Natural killer cell (primary cell): ENCODE measurements at regions not wholly inside any gene's neighbourhood (a gene's known extent, or its start where the extent isn't known, plus 50 kb on each side); places are given as distances from the start of the nearest gene placed in this dataset.
A peak's percentile ranks its signal among the peaks of the same experiment; 100 is the strongest.

Experiments
- ATAC-seq, 3 donors: fragments of 150-1000 bp in 2 of 3; fragments of 200-7000 bp in 1 of 3; cut with Tn5 transposase; 1 replicate in 1 of 3; 2 replicates in 2 of 3; pipeline ENCODE4 v1.10.0; 2021; ENCODE audit warnings: mild to moderate bottlenecking in 2 of 3, moderate library complexity in 2 of 3
- DNase-seq, 2 donors: peaks; one replicate each; pipeline versions ENCODE4 v3.0.0 to v3.0.0-alpha.2; 2013 to 2021; ENCODE audit warnings: mixed read lengths in 1 of 2
- H3K27ac ChIP-seq: one replicate; pipeline ENCODE4 v1.5.1; 2013; ENCODE audit warnings: mild to moderate bottlenecking, low read length
- H3K27me3 ChIP-seq: one replicate; pipeline ENCODE4 v1.6.1; 2013; ENCODE audit warnings: low read length; ENCODE audit not compliant: control insufficient read depth, insufficient read depth
- H3K36me3 ChIP-seq: one replicate; pipeline ENCODE4 v1.6.1; 2013; ENCODE audit warnings: low read length; ENCODE audit not compliant: control insufficient read depth, insufficient read depth
- H3K4me1 ChIP-seq: one replicate; pipeline ENCODE4 v1.6.1; 2013; ENCODE audit warnings: low read length; ENCODE audit not compliant: control insufficient read depth, insufficient read depth
- H3K4me3 ChIP-seq: one replicate; pipeline ENCODE4 v1.5.1; 2013; ENCODE audit warnings: low read length
- H3K9me3 ChIP-seq: one replicate; pipeline ENCODE4 v1.6.1; 2013; ENCODE audit warnings: low read length; ENCODE audit not compliant: control insufficient read depth, insufficient read depth
- H3K27ac Mint-ChIP-seq, 2 donors: one replicate each; pipeline ENCODE4 v1.8.0; 2022; ENCODE audit warnings: mild to moderate bottlenecking in 2 of 2, mixed read lengths in 2 of 2, moderate library complexity in 1 of 2
- H3K27me3 Mint-ChIP-seq, 2 donors: one replicate each; pipeline ENCODE4 v1.8.0; 2022; ENCODE audit warnings: low read depth in 2 of 2, mixed read lengths in 2 of 2
- H3K36me3 Mint-ChIP-seq: one replicate; pipeline ENCODE4 v1.8.0; 2022; ENCODE audit warnings: mixed read lengths
- H3K4me1 Mint-ChIP-seq, 2 donors: one replicate each; pipeline ENCODE4 v1.8.0; 2022; ENCODE audit warnings: mixed read lengths in 2 of 2
- H3K4me3 Mint-ChIP-seq: one replicate; pipeline ENCODE4 v1.8.0; 2022; ENCODE audit warnings: mild to moderate bottlenecking, moderate library complexity, mixed read lengths
- H3K9me3 Mint-ChIP-seq, 2 donors: one replicate each; pipeline ENCODE4 v1.8.0; 2022; ENCODE audit warnings: mixed read lengths in 2 of 2
- WGBS: methylation state at CpG from one replicate; pipeline ENCODE4 v1.1.7; 2013; ENCODE audit warnings: missing lambda C conversion rate; ENCODE audit not compliant: insufficient coverage; 5-methylcytosine and 5-hydroxymethylcytosine counted together
- intact Hi-C: fragments of 100-400 bp; cut with micrococcal nuclease; formaldehyde crosslinking; loops from one replicate; pipeline ENCODE4 v1.14.2; 2022
- TF ChIP-seq, protein P1 (sequence below): fragments of 200-600 bp; IDR thresholded peaks from one replicate; pipeline ENCODE4 v1.8.0; 2022; ENCODE audit warnings: antibody characterized with exemption

DNA sequence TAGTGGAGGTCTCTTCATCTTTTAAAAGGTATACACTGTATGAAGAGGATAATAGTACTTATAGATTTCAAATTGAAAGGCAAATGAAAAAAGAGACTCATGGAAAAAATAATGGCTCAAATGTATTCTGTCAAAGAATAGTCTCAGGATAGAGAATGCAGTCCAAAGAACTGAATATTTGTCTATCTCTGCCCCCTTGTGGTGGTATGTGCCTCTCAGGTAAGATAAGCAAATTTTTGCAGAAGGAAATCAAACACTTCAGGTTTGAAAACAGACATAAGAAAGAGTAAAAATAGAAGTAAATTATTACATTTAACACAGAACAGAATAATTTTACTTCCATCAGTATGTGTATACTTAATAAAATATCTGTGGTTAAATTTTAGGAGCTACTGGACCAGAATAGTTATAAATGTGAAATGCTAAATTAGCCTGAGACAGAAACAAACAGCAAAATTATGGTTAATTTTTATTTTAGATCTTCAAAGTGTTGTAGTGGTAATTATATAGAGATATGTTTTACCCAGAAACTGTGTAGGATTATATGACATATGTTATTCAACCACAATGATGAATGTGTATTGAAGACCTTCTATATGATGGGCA is 164.4 kb upstream of the PALMD start:
- Mint-ChIP-seq H3K36me3 (no peaks in the 10 kb centered on the region), H3K27me3 (peaks cover 0 to 5% of the 10 kb centered on the region in 2 donors), H3K9me3 (peaks cover 0 to 2% of the 10 kb centered on the region in 2 donors), H3K27ac (no peak overlapping the region), H3K4me1 (no peaks in the 10 kb centered on the region), H3K4me3 (no peak overlapping the region)
- Histone ChIP-seq H3K27ac (no peak overlapping the region), H3K9me3 (no peaks in the 10 kb centered on the region), H3K4me1 (no peaks in the 10 kb centered on the region), H3K36me3 (no peaks in the 10 kb centered on the region), H3K27me3 (no peaks in the 10 kb centered on the region), H3K4me3 (no peak overlapping the region)
- TF ChIP-seq, protein P1, sequence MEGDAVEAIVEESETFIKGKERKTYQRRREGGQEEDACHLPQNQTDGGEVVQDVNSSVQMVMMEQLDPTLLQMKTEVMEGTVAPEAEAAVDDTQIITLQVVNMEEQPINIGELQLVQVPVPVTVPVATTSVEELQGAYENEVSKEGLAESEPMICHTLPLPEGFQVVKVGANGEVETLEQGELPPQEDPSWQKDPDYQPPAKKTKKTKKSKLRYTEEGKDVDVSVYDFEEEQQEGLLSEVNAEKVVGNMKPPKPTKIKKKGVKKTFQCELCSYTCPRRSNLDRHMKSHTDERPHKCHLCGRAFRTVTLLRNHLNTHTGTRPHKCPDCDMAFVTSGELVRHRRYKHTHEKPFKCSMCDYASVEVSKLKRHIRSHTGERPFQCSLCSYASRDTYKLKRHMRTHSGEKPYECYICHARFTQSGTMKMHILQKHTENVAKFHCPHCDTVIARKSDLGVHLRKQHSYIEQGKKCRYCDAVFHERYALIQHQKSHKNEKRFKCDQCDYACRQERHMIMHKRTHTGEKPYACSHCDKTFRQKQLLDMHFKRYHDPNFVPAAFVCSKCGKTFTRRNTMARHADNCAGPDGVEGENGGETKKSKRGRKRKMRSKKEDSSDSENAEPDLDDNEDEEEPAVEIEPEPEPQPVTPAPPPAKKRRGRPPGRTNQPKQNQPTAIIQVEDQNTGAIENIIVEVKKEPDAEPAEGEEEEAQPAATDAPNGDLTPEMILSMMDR = peak; percentile 49
- intact Hi-C loops = loop anchor here (5.0 kb wide), 1 partner anchor 299 kb away; no protein-coding TSS in a partner anchor
- DNase-seq = peak in 1 of 2 donors; percentile 68
- ATAC-seq = no peak

DNA sequence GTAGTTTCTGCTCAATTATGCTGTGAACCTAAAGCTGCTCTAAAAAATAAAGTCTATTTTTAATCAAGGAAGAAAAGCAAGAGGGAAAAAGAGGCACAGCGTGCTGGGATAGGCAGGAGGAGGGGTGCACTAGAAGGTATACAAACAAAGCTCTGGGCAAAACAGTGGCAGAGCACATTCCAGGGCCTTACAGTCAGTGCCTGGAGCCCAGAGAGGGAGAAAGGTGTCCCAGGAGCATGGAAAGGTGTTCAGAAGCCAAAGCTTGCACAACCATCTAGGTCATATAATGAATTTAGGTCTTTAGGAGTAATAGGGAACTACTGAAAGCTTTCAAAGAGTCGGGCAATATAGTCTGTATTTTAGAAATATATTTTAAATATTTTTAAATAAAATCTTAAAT is 163.6 kb upstream of the PALMD start:
- H3K27me3 Mint-ChIP-seq = peaks cover 0 to 5% of the 10 kb centered on the region in 2 donors
- no peaks in the 10 kb centered on the region for H3K27me3 ChIP-seq
- no peak overlapping the region for H3K4me3 ChIP-seq
- no peaks in the 10 kb centered on the region for H3K9me3 ChIP-seq
- no peak for DNase-seq
- no peaks in the 10 kb centered on the region for H3K36me3 Mint-ChIP-seq
- peaks cover 0 to 2% of the 10 kb centered on the region in 2 donors for H3K9me3 Mint-ChIP-seq
- no peaks in the 10 kb centered on the region for H3K36me3 ChIP-seq
- H3K4me1 ChIP-seq = no peaks in the 10 kb centered on the region
- TF ChIP-seq, protein P1 = no peak
- ATAC-seq = no peak
- no peak overlapping the region for H3K27ac ChIP-seq
- 71% methylated on average over 1 of the region's 2 CpGs for WGBS
- no peaks in the 10 kb centered on the region for H3K4me1 Mint-ChIP-seq
- H3K4me3 Mint-ChIP-seq = no peak overlapping the region
- intact Hi-C loops = loop anchor here (5.0 kb wide), 1 partner anchor 300 kb away; no protein-coding TSS in a partner anchor
- no peak overlapping the region for H3K27ac Mint-ChIP-seq

DNA sequence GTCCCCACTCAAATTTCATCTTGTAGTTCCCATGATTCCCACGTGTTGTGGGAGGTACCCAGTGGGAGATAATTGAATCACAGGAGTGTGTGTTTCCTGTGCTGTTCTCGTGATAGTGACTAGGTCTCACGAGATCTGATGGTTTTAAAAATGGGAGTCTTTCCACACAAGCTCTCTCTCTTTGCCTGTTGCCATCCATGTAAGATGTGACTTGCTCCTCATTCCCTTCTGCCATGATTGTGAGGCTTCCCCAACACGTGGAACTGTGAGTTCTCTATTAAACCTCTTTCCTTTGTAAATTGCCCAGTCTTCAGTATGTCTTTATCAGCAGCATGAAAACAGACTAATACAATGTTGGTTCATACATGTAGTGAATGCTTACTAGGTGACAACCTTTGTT is 163.2 kb upstream of the PALMD start:
- Mint-ChIP-seq H3K4me3 (no peak overlapping the region), H3K4me1 (no peaks in the 10 kb centered on the region), H3K27me3 (peaks cover 0 to 5% of the 10 kb centered on the region in 2 donors), H3K9me3 (peaks cover 0 to 2% of the 10 kb centered on the region in 2 donors), H3K36me3 (no peaks in the 10 kb centered on the region), H3K27ac (no peak overlapping the region)
- no peak overlapping the region for H3K27ac ChIP-seq
- DNase-seq (no peak), ATAC-seq (no peak)
- 61% methylated on average over 4 of the region's 4 CpGs for WGBS
- intact Hi-C loops = loop anchor here (5.0 kb wide), 1 partner anchor 300 kb away; no protein-coding TSS in a partner anchor
- TF ChIP-seq, protein P1 = no peak
- no peaks in the 10 kb centered on the region for H3K36me3 ChIP-seq
- no peaks in the 10 kb centered on the region for H3K4me1 ChIP-seq
- no peak overlapping the region for H3K4me3 ChIP-seq
- no peaks in the 10 kb centered on the region for H3K9me3 ChIP-seq
- H3K27me3 ChIP-seq = no peaks in the 10 kb centered on the region

DNA sequence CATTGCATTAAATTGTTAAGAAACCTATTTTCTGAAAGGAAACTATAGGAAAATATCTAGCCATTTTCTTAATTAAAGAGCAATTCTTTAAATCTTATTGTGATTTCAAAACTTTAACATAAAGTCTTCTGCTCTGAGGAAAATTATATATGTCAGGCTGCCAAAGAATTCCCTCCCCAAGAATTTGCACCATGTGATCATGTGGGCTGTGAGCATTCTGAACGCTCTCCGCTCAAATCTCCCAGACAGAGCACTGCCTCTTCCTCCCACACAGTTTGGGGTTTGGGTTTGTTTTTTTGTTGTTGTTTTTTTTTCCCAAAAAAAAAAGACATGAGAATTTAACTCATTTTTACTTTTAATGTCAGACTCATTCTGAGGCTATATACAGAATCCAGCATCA is 155.9 kb upstream of the PALMD start:
- WGBS = no CpG with 5 or more reads among the region's 2 CpGs
- TF ChIP-seq, protein P1 = no peak
- Mint-ChIP-seq H3K4me3 (no peak overlapping the region), H3K4me1 (no peaks in the 10 kb centered on the region), H3K36me3 (no peaks in the 10 kb centered on the region), H3K9me3 (no peaks in the 10 kb centered on the region), H3K27ac (no peak overlapping the region), H3K27me3 (no peaks in the 10 kb centered on the region)
- Histone ChIP-seq H3K9me3 (no peaks in the 10 kb centered on the region), H3K27ac (no peak overlapping the region), H3K4me3 (no peak overlapping the region), H3K36me3 (no peaks in the 10 kb centered on the region), H3K27me3 (no peaks in the 10 kb centered on the region), H3K4me1 (no peaks in the 10 kb centered on the region)
- DNase-seq (no peak), ATAC-seq (no peak)
- intact Hi-C loops = no loop called here
